ENCODE measurements at regions not wholly inside any gene's neighbourhood (a gene's known extent, or its start where the extent isn't known, plus 50 kb on each side); places are given as distances from the start of the nearest gene placed in this dataset.

DNA sequence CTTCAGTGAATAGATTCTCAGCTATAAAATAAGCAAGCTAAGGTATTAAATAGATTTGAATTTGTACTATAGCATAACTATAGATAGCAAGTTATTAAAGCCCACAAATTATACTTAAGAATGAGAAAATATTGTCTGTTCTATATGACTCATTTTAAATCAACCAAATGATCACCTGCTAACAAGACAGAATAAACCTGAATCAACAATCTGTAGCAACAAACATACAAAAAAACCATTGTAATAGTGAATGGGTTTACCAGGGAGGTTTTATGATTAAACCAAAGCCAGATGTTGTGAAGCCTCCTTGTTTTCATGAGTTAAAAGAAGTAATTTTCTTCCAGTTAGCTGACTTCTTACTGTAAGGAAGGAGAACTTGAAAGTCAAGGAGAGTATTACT, 71.9 kb upstream of the HTR1B start:
- Mint-ChIP-seq H3K27me3 (ENCODE audit: low read depth) (no peaks in the 10 kb centered on the region), H3K4me1 (ENCODE audit: low read depth) (no peaks in the 10 kb centered on the region), H3K4me3 (no peak overlapping the region), H3K36me3 (ENCODE audit: low read depth) (no peaks in the 10 kb centered on the region), H3K9me3 (no peaks in the 10 kb centered on the region), H3K27ac (no peak overlapping the region)
- no peak for DNase-seq
- CTCF ChIA-PET: no interaction called here
- intact Hi-C loops (cut with micrococcal nuclease): no loop called here

DNA sequence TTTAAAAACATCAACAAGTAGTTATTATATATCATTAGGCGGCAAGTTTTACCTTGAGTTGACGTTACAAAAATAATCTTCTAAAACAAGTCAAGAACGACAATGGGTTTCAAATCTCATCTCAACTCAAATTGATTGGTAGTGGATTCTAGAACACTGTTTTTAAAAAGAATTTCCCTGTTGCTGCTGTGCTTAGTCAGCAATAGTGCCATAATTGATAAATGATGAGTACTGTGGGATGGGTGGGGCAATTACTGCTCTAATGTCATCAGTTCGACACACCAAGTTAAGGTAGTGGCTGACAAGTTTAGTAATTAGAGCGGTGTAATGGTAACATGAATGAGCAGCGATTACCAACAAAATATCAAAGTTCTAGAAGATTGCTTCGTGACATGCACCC, 73.4 kb upstream of the HTR1B start:
- Mint-ChIP-seq H3K27ac (no peak overlapping the region), H3K4me1 (ENCODE audit: low read depth) (no peaks in the 10 kb centered on the region), H3K27me3 (ENCODE audit: low read depth) (no peaks in the 10 kb centered on the region), H3K9me3 (no peaks in the 10 kb centered on the region), H3K4me3 (no peak overlapping the region), H3K36me3 (ENCODE audit: low read depth) (no peaks in the 10 kb centered on the region)
- CTCF ChIA-PET: no interaction called here
- intact Hi-C loops (cut with micrococcal nuclease): no loop called here
- no peak for DNase-seq

DNA sequence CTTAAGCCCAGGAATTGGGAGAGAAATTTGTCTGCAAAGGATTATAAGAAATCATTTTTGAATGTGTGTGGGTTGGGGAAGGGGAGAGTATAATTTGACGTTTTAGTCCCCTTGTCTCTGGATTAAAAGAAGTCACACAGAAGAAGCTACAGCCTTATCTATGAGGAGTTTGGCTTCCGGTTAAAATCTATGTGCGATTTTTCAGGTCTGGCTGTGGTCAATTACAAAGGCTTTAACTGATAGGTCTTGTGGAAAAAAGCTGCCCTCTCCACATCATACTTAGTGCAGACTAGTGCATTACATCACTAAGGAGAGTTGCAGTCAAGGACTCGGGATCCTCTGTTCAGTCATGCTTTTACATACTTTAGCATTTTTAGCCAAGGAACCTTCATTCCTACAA, 80.3 kb upstream of the HTR1B start:
- Mint-ChIP-seq H3K4me3 (no peak overlapping the region), H3K4me1 (ENCODE audit: low read depth) (no peaks in the 10 kb centered on the region), H3K27ac (no peak overlapping the region), H3K27me3 (ENCODE audit: low read depth) (no peaks in the 10 kb centered on the region), H3K36me3 (ENCODE audit: low read depth) (no peaks in the 10 kb centered on the region), H3K9me3 (peaks cover 2% of the 10 kb centered on the region)
- no peak for DNase-seq
- CTCF ChIA-PET: interaction anchor here (0.6 kb wide), 1 partner anchor 1030 kb away, joined by 3 read pairs; no protein-coding TSS in a partner anchor
- intact Hi-C loops (cut with micrococcal nuclease): no loop called here

DNA sequence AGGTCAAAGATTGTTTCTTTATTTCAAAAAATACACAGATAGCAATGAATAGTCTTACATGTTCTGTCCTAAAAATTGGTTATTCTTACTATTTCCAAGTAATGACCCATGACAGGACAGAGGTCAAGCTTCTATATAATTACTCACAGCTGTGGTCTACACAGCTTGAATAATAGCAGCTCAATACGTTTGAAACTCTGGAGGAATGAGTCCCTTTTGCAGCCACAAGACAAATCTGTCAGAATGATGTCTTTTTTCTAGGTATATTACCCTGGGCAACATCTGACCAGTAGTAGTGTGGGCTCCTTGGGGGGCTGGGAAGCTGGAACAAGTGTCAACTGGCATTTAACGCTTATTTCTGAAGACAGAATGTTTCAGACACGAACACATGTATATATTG, 84.9 kb upstream of the HTR1B start:
- no peak for DNase-seq
- intact Hi-C loops (cut with micrococcal nuclease): no loop called here
- Mint-ChIP-seq H3K4me1 (ENCODE audit: low read depth) (no peaks in the 10 kb centered on the region), H3K4me3 (no peak overlapping the region), H3K9me3 (peaks cover 2% of the 10 kb centered on the region), H3K27ac (no peak overlapping the region), H3K27me3 (ENCODE audit: low read depth) (no peaks in the 10 kb centered on the region), H3K36me3 (ENCODE audit: low read depth) (no peaks in the 10 kb centered on the region)
- CTCF ChIA-PET: no interaction called here

DNA sequence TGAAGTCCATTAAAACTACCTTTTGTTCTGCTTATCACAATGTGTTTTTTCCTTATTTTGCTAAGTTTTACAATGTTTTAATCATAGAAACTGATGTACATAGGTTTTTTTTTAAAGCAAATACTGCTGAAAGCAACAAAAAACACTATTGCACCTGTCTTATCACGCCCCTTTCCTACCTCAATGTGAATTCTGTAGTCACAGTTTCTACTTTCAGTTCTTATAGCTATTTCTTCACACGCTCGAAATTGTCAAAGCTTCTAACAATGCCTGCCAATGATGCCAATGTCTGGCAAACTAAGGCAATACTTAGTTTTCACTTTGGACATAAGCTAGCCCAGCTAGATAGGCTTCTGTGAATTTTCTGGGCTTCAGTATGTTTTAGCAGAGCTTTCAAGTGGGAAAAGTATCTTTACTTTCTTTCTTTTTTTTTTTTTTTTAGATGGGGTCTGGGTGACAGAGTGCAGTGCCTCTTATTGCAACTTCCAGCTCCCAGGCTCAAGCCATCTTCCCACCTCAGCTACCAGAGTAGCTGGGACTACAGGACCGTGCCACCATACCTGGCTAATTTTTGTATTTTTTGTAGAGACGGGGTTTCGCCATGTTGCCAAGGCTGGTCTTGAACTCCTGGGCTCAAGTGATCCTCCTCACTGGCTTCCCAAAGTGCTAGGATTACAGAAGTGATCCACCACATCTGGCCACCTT, 85.5 kb upstream of the HTR1B start:
- H3K9me3 Mint-ChIP-seq: peaks cover 2% of the 10 kb centered on the region
- DNase-seq: no peak
- intact Hi-C loops (cut with micrococcal nuclease): no loop called here
- no peak overlapping the region for H3K27ac Mint-ChIP-seq
- CTCF ChIA-PET: no interaction called here
- no peaks in the 10 kb centered on the region for H3K27me3 Mint-ChIP-seq (ENCODE audit: low read depth)
- no peak overlapping the region for H3K4me3 Mint-ChIP-seq
- no peaks in the 10 kb centered on the region for H3K4me1 Mint-ChIP-seq (ENCODE audit: low read depth)
- no peaks in the 10 kb centered on the region for H3K36me3 Mint-ChIP-seq (ENCODE audit: low read depth)

DNA sequence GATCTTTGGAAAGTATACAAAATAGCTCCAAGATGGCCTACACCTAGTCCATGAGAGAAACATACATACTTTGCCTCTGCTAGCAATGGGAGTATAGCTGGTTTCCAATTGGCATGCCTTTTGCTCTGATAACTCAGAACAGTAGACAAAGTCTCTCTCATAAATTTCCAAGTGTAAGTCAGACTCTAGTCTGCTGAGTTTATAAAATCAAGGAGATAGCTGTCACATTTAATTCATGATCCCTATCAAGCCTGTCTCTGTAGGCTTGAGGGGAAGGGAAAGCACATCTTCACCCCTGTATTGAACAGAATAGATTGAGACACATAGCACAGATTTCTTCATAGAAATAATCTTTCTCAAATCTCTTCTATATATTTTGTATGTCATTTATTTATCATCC, 87.8 kb upstream of the HTR1B start:
- CTCF ChIA-PET: no interaction called here

DNA sequence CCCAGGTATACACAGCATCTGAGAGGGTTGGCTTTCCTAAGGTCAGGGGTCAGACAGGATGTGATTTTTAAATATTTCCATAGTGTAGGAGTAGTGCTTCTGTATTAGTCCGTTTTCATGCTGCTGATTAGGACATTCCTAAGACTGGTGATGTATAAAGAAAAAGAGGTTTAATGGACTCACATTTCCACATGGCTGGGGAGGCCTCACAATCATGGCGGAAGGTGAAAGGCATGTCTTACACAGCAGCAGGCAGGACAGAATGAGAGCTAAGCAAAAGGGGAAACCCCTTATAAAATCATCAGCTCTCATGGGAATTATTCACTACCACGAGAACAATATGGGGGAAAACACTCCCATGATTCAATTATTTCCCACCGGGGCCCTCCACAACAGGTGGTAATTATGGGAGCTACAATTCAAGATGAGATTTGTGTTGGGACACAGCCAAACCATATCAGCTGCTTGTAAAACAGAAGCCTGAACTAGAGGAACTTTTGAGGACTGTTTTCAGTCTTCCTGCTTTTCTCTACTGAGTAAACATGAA, 91.0 kb upstream of the MEI4 start:
- Mint-ChIP-seq H3K9me3 (no peaks in the 10 kb centered on the region), H3K4me1 (ENCODE audit: low read depth) (no peaks in the 10 kb centered on the region), H3K4me3 (no peak overlapping the region), H3K27me3 (ENCODE audit: low read depth) (no peaks in the 10 kb centered on the region), H3K27ac (no peak overlapping the region), H3K36me3 (ENCODE audit: low read depth) (no peaks in the 10 kb centered on the region)
- intact Hi-C loops (cut with micrococcal nuclease): no loop called here
- no peak for DNase-seq
- CTCF ChIA-PET: interaction anchor here (0.6 kb wide), 1 partner anchor 56 kb away, joined by 3 read pairs; no protein-coding TSS in a partner anchor

More for the DNA sequence above, 87.8 kb upstream of the HTR1B start:
- Mint-ChIP-seq H3K9me3 (no peaks in the 10 kb centered on the region), H3K4me1 (ENCODE audit: low read depth) (no peaks in the 10 kb centered on the region), H3K36me3 (ENCODE audit: low read depth) (no peaks in the 10 kb centered on the region), H3K27ac (no peak overlapping the region), H3K27me3 (ENCODE audit: low read depth) (no peaks in the 10 kb centered on the region), H3K4me3 (no peak overlapping the region)
- intact Hi-C loops (cut with micrococcal nuclease): no loop called here
- no peak for DNase-seq

DNA sequence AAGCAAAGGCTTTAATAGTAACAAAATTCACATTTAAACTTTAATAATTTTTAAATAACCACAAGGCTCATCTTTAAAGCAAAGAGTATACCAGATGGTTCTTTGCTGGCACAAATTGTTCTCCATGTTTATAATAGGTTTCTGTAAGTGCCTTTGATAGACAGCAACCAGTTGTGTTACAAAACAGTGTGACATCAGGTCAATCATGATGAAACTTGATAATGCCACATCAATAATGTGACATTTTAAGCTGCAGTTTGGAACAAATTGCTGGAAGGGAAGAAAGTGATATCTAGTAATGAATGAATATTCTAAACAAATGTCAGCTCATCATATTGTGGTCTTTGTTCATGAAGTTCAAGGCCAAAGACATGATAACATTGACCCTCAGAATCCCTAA, 87.5 kb upstream of the MEI4 start:
- DNase-seq: no peak
- H3K36me3 Mint-ChIP-seq (ENCODE audit: low read depth): no peaks in the 10 kb centered on the region
- peaks cover 1% of the 10 kb centered on the region for H3K9me3 Mint-ChIP-seq
- CTCF ChIA-PET: interaction anchor here (0.6 kb wide), 1 partner anchor 23 kb away, joined by 3 read pairs; no protein-coding TSS in a partner anchor
- no peak overlapping the region for H3K4me3 Mint-ChIP-seq
- intact Hi-C loops (cut with micrococcal nuclease): no loop called here
- no peaks in the 10 kb centered on the region for H3K4me1 Mint-ChIP-seq (ENCODE audit: low read depth)
- no peaks in the 10 kb centered on the region for H3K27me3 Mint-ChIP-seq (ENCODE audit: low read depth)
- H3K27ac Mint-ChIP-seq: no peak overlapping the region

DNA sequence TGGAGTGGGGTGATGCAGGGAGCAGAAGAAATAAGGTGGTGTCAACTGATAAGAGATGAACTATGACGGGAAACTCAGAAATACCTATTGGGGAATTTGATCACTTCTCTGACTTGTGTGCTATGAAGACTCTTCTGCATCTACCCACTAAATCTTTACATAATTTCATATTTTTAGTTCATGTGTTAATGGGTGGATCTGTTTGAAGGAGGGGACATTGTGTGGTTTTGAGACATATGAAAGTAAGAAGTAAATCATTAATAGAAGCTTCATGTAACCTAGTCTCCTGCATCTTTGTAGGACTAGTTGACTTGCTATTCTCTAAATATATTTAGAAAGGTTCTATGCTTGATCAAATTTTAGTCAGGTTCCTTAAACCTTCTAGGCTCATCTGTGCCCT, 86.6 kb upstream of the MEI4 start:
- CTCF ChIA-PET: interaction anchor here (0.6 kb wide), 1 partner anchor 24 kb away, joined by 3 read pairs; no protein-coding TSS in a partner anchor

DNA sequence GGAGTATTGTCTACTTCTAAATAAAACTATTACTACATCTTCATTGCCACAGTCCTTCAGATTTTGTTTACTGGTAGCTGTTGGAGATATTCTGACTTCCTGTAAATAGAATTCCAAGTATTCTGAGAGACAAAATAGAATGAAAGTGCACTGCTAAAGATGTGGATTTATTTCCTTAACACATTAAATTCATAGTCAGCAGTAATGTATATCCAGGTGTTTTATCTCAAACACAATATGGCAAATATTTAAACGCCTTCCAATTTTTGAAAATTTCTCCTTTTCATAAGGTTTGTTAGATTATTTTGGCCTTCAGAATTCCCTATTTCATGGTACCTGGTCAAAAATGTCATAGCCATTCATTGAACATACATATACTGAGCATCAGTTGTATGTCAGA, 84.3 kb upstream of the MEI4 start:
- intact Hi-C loops (cut with micrococcal nuclease): no loop called here
- Mint-ChIP-seq H3K9me3 (peaks cover 1% of the 10 kb centered on the region), H3K27ac (no peak overlapping the region), H3K4me3 (no peak overlapping the region), H3K4me1 (ENCODE audit: low read depth) (no peaks in the 10 kb centered on the region), H3K27me3 (ENCODE audit: low read depth) (no peaks in the 10 kb centered on the region), H3K36me3 (ENCODE audit: low read depth) (no peaks in the 10 kb centered on the region)
- CTCF ChIA-PET: no interaction called here
- no peak for DNase-seq

More for the DNA sequence above, 86.6 kb upstream of the MEI4 start:
- H3K36me3 Mint-ChIP-seq (ENCODE audit: low read depth): no peaks in the 10 kb centered on the region
- peaks cover 1% of the 10 kb centered on the region for H3K9me3 Mint-ChIP-seq
- no peak overlapping the region for H3K4me3 Mint-ChIP-seq
- no peak for DNase-seq
- no peaks in the 10 kb centered on the region for H3K27me3 Mint-ChIP-seq (ENCODE audit: low read depth)
- no peaks in the 10 kb centered on the region for H3K4me1 Mint-ChIP-seq (ENCODE audit: low read depth)
- no peak overlapping the region for H3K27ac Mint-ChIP-seq
- intact Hi-C loops (cut with micrococcal nuclease): no loop called here

DNA sequence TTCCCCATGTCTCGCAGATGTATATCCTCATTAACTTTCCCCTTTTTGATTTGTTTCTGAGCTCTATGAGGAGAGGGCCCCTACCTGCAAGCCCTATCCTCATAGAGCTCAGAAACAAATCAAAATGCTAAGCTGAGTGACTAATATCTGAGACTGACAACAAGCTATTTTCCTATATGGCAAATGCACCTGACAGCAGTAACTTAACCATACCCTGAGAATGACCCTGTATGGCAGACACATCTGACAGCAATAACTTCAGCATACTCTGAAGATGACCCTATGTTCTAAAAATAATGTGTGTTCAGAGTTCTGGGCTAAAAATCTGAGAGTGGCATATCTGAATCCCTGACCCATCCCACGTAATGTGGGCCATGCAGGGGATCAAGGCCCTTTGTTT, 79.0 kb upstream of the MEI4 start:
- no peaks in the 10 kb centered on the region for H3K4me1 Mint-ChIP-seq (ENCODE audit: low read depth)
- H3K4me3 Mint-ChIP-seq: no peak overlapping the region
- H3K36me3 Mint-ChIP-seq (ENCODE audit: low read depth): no peaks in the 10 kb centered on the region
- no peak for DNase-seq
- CTCF ChIA-PET: no interaction called here
- intact Hi-C loops (cut with micrococcal nuclease): no loop called here
- H3K27ac Mint-ChIP-seq: no peak overlapping the region
- no peaks in the 10 kb centered on the region for H3K27me3 Mint-ChIP-seq (ENCODE audit: low read depth)
- no peaks in the 10 kb centered on the region for H3K9me3 Mint-ChIP-seq

DNA sequence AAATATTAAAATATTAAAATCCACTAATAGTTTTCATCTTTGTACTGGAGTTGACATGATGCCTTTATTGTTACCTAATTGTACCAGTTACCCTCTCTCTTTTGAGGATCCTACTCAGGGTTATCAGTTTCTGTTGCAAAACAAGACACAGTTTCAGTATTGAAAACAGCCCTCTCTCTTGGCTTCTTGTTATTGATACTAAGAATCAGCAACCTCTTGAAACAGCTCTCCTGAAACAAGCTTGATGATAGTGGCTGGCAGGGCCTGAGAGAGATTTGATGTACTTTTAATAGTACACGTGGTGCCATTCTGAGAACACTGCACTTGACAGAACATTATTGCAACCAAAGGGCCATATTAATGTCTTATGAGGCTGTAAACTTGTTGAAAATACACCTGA, 64.9 kb upstream of the MEI4 start:
- Mint-ChIP-seq H3K4me1 (ENCODE audit: low read depth) (no peaks in the 10 kb centered on the region), H3K4me3 (no peak overlapping the region), H3K36me3 (ENCODE audit: low read depth) (no peaks in the 10 kb centered on the region), H3K27me3 (ENCODE audit: low read depth) (no peaks in the 10 kb centered on the region), H3K27ac (no peak overlapping the region), H3K9me3 (peaks cover 2% of the 10 kb centered on the region)
- no peak for DNase-seq
- intact Hi-C loops (cut with micrococcal nuclease): no loop called here
- CTCF ChIA-PET: no interaction called here

All from activated naive CD4-positive, alpha-beta T cell treated with anti-CD3 and anti-CD28 coated beads for 36 hours (primary cell).